Epidermal melanocyte (primary cell): ENCODE measurements at regions not wholly inside any gene's neighbourhood (a gene's known extent, or its start where the extent isn't known, plus 50 kb on each side); places are given as distances from the start of the nearest gene placed in this dataset.

Experiments
- DNase-seq: peaks from one replicate; pipeline ENCODE4 v3.0.0; 2011; ENCODE audit warnings: low spot score; ENCODE audit not compliant: insufficient read length

DNA sequence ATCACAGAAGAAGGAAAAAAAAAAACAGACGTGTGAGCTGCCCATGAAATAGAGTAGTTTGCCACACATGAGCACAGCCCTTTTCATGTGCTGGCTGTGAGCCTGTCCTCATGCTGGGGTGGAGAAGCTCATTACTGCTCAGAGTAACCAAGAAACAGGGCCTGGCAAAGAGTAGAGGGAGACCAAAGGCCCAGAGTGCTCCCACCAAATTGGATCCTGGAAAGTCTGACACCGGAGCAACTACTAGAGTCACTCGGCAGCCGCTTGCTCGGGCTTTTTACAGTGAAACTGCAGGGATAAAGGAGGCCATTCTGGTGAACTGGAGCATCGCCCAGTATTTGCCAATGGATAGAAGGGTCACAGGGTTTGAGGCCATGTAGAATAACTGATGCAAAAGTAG, 64.4 kb upstream of the BARHL2 start:
- DNase-seq: no peak

DNA sequence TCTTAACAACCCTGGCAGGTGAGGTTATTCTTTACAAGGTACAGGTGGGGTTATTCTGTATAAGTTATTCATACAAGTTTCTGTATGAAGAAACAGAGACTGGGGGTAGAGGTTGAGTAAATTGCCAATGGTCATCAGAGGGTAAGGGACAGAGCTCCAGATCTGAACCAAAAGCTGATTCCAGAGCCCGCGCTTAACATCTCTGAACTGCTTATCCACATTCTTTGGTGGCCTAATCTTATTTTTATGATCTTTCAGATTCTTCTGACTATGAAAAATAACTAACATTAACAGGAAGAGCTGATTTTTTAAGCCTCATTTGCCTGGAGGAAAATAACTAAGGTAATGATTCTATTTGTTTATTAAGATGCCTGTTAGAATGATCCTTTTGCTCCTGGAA, 63.9 kb upstream of the BARHL2 start:
- DNase-seq: no peak

DNA sequence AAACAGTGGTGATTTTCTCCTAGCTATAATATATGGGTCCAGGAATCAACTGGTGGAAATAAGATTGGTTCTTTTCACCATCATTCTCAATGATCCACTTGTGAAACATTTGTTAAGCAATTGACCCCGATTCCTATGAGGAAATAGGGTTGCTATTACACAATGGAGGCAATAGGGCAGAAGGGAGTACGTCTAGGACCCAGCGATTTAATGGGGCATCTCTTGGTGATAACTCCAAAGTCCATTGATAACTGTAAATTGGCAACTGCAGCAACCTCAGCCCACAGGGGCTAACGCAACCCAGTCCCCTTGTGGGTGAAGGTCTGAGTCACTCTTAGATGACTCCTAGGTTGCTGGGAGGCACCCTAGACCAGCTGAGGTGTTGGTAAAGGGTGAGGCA, 62.5 kb upstream of the BARHL2 start:
- DNase-seq: no peak

DNA sequence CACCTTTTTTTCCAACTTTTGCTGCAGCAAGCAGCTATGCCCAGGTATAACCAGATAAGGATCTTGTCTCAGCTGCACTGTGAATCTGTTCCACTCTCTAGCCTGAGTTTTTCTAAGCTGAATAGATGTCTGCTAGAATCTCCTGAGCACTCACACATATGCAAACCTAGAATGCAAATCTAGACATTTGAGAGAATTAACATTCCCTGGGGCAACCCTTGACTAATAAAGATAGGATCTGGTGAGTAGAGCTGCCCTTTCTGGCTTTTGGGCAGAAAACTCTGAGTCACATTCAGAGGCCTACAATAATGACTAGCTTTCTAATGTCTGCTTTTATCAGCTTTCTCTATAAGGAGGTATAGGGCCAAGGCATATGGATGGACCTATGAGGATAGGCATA, 61.4 kb upstream of the BARHL2 start:
- DNase-seq: no peak

DNA sequence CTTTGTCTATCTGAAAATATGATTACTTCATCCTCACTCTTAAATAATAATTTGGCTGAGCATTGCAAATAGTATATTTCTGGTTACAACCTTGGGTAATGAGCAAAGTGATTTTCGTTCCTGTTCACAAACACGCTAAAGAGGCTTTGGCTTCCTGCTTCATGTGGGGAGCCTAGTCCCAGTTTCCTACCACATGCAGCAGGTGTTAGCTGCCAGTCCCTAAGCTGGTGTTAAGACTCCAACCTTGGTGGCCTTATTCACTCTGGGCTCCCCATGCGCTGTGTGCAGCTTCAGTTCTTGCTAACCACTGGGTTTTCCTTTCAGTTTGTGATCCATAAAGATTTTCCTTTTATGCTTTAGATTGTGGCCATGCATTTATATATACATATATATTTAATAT, 56.7 kb upstream of the BARHL2 start:
- no peak for DNase-seq

DNA sequence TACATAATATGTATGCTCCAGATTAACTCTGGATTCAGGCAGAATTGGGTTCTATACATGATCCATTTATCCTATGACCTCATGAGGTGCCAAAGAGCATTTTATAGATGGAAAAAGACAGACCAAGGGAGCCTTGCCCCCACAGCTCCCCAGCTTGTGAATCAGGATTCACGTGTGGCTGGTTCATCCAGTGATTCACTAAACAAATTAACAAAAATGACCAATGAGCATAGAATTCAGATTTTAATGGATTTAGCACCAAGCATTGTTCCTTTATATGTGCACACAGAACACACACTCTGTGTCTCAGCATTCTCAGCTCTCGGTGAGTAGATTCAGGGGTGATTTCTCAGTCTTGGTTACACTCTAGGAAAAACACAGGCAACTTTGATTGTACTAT, 51.7 kb upstream of the BARHL2 start:
- no peak for DNase-seq

DNA sequence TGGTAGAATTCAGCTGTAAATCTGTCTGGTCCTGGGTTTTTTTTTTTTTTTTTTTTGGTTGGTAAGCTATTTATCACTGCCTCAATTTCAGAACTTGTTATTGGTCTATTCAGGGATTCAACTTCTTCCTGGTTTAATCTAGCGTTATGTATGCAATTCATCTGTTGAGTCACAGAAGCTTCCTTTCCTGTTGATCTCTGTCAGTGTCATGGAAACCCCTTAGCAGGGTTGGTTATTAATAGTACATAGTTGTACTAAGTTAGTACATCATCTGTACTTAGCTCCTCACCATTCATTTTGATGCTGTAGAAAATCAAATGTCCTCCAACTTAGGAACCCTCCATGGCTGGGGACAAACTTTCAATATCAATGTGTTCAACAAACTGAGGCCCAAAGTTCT, 51.0 kb upstream of the BARHL2 start:
- no peak for DNase-seq
